GM12878 (cell line): ENCODE measurements at regions not wholly inside any gene's neighbourhood (a gene's known extent, or its start where the extent isn't known, plus 50 kb on each side); places are given as distances from the start of the nearest gene placed in this dataset.

Experiments used
- ATAC-seq: fragments of 200-7000 bp; cut with Tn5 transposase; 3 replicates; pipeline ENCODE4 v1.9.1; 2020; ENCODE audit warnings: mild to moderate bottlenecking, moderate library complexity
- BruUV-seq: library from RNA; stranded (reverse); fragments of 400-500 nt; replicated peaks from 2 replicates; lab custom pipeline; 2021; lab: Mats Ljungman, UMichigan
- CTCF ChIA-PET: fragments of 300-600 bp; sonication (Branson Sonifier 250); formaldehyde crosslinking; extraction: SDS; loops from one replicate; lab custom pipeline; 2021; ENCODE audit warnings: inconsistent platforms; lab: Yijun Ruan, JAX
- POLR2A ChIA-PET: fragments of 350-600 bp; formaldehyde crosslinking; extraction: SDS; loops from one replicate; lab custom pipeline; 2021; ENCODE audit warnings: inconsistent platforms; lab: Charles Lee
- RAD21 ChIA-PET: fragments of 300-600 bp; sonication (Branson Sonifier 250); formaldehyde crosslinking; loops from one replicate; lab custom pipeline; 2023; ENCODE audit warnings: antibody characterized with exemption; ENCODE audit not compliant: unreplicated experiment; lab: Charles Lee
- SMC1A ChIA-PET: fragments of 300-600 bp; sonication (Branson Sonifier 250); formaldehyde crosslinking; loops from one replicate; lab custom pipeline; 2023; ENCODE audit not compliant: unreplicated experiment, uncharacterized antibody; lab: Charles Lee
- DNase-seq: peaks from one replicate; pipeline ENCODE4 v3.0.0-alpha.2; 2011; ENCODE audit warnings: low read depth, low spot score
- FAIRE-seq: peaks from 3 replicates; lab custom pipeline; 2011; peaks lifted over from hg19 to GRCh38; lab: Jason Lieb, UNC
- H2AFZ ChIP-seq: 2 replicates; pipeline ENCODE4 v1.6.0; 2011; ENCODE audit warnings: low read depth, low read length, control low read depth; ENCODE audit not compliant: control insufficient read depth
- H3K27ac ChIP-seq: 2 replicates; pipeline ENCODE4 v1.5.1; 2011; ENCODE audit warnings: control low read depth; ENCODE audit not compliant: control insufficient read depth, insufficient read depth
- H3K27me3 ChIP-seq, 2 experiments: replicated peaks in 1 of 2; 2 replicates each; pipeline versions ENCODE4 v1.6.0 to v1.6.1; 2011; ENCODE audit warnings: low read length in 1 of 2; ENCODE audit not compliant: control insufficient read depth in 2 of 2, insufficient read depth in 2 of 2
- H3K36me3 ChIP-seq, 2 experiments: 2 replicates each; pipeline ENCODE4 v1.5.1; 2011; ENCODE audit warnings: low read length in 1 of 2; ENCODE audit not compliant: control insufficient read depth in 2 of 2, insufficient read depth in 2 of 2
- H3K4me1 ChIP-seq: 2 replicates; pipeline ENCODE4 v1.6.1; 2011; ENCODE audit warnings: mild to moderate bottlenecking, low read length, moderate library complexity, mixed read lengths; ENCODE audit not compliant: control insufficient read depth, insufficient read depth
- H3K4me2 ChIP-seq: 2 replicates; pipeline ENCODE4 v1.6.0; 2011; ENCODE audit warnings: control low read depth; ENCODE audit not compliant: control insufficient read depth, insufficient read depth
- H3K4me3 ChIP-seq: fragments of 200-600 bp; sonication (generic); 2 replicates; pipeline ENCODE4 v1.5.1; 2016
- H3K79me2 ChIP-seq: 2 replicates; pipeline ENCODE4 v1.6.0; 2011; ENCODE audit warnings: low read length; ENCODE audit not compliant: control insufficient read depth, insufficient read depth
- H3K9ac ChIP-seq: 2 replicates; pipeline ENCODE4 v1.8.0; 2011; ENCODE audit warnings: low read length, control low read depth, mixed read lengths; ENCODE audit not compliant: control insufficient read depth, insufficient read depth
- H3K9me3 ChIP-seq: replicated peaks from 3 replicates; pipeline ENCODE4 v1.5.1; 2011; ENCODE audit warnings: mild to moderate bottlenecking, low read length; ENCODE audit not compliant: control insufficient read depth, insufficient read depth
- H4K20me1 ChIP-seq: 2 replicates; pipeline ENCODE4 v1.6.0; 2011; ENCODE audit not compliant: control insufficient read depth, insufficient read depth
- CHD1 ChIP-seq: IDR thresholded peaks from 2 replicates; pipeline ENCODE4 v1.6.1; 2012; ENCODE audit warnings: low read depth, low read length, improper control_type of control experiment
- EP300 ChIP-seq, 2 experiments: fragments of 150-350 bp in 1 of 2; IDR thresholded peaks; 2 replicates each; pipeline ENCODE4 v1.6.1; 2011 to 2012; ENCODE audit warnings: low read depth in 2 of 2, low read length in 2 of 2, borderline replicate concordance in 1 of 2, improper control_type of control experiment in 1 of 2, inconsistent platforms in 1 of 2; ENCODE audit not compliant: control insufficient read depth in 1 of 2
- ETV6 ChIP-seq, 2 experiments: fragments of 450-650 bp in 1 of 2; IDR thresholded peaks in 1 of 2; conservative IDR thresholded peaks in 1 of 2; 2 replicates each; pipeline ENCODE4 v1.6.1; 2014; ENCODE audit warnings: antibody characterized with exemption in 1 of 2, borderline replicate concordance in 1 of 2, low read depth in 1 of 2, mild to moderate bottlenecking in 1 of 2, moderate library complexity in 1 of 2
- FOXK2 ChIP-seq: fragments of 450-650 bp; IDR thresholded peaks from 2 replicates; pipeline ENCODE4 v1.6.1; 2017; ENCODE audit warnings: mild to moderate bottlenecking, moderate library complexity
- FOXM1 ChIP-seq: IDR thresholded peaks from 2 replicates; pipeline ENCODE4 v1.6.1; 2012; ENCODE audit warnings: low read depth, mild to moderate bottlenecking, inconsistent platforms, low read length, moderate library complexity
- IKZF1 ChIP-seq: fragments of 450-650 bp; conservative IDR thresholded peaks from 2 replicates; pipeline ENCODE4 v1.6.1; 2017; ENCODE audit warnings: antibody characterized with exemption, mild to moderate bottlenecking
- JUNB ChIP-seq: IDR thresholded peaks from 2 replicates; pipeline ENCODE4 v1.6.1; 2016; ENCODE audit warnings: antibody characterized with exemption, mild to moderate bottlenecking
- KDM1A ChIP-seq: fragments of 200-600 bp; sonication (generic); IDR thresholded peaks from 2 replicates; pipeline ENCODE4 v1.6.1; 2016; ENCODE audit warnings: borderline replicate concordance
- MYC ChIP-seq: IDR thresholded peaks from 2 replicates; pipeline ENCODE4 v1.6.1; 2011; ENCODE audit warnings: mild to moderate bottlenecking, low read length, moderate library complexity, inconsistent platforms; ENCODE audit not compliant: insufficient read depth, insufficient replicate concordance, insufficient read length, severe bottlenecking
- NFIC ChIP-seq: IDR thresholded peaks from 2 replicates; pipeline ENCODE4 v1.6.1; 2012; ENCODE audit warnings: low read depth, mild to moderate bottlenecking, inconsistent platforms, low read length, moderate library complexity
- NR2C1 ChIP-seq: fragments of 450-650 bp; IDR thresholded peaks from 2 replicates; pipeline ENCODE4 v1.6.1; 2017; ENCODE audit warnings: antibody characterized with exemption, mild to moderate bottlenecking, moderate library complexity
- NR2F1 ChIP-seq: fragments of 450-650 bp; conservative IDR thresholded peaks from 2 replicates; pipeline ENCODE4 v1.6.1; 2017; ENCODE audit warnings: mild to moderate bottlenecking
- RAD51 ChIP-seq: fragments of 450-650 bp; IDR thresholded peaks from 2 replicates; pipeline ENCODE4 v1.6.1; 2016; ENCODE audit warnings: moderate library complexity, mild to moderate bottlenecking, inconsistent platforms
- RFX5 ChIP-seq: IDR thresholded peaks from 2 replicates; pipeline ENCODE4 v1.6.1; 2011; ENCODE audit warnings: low read depth, low read length, improper control_type of control experiment
- SMAD1 ChIP-seq: fragments of 450-650 bp; IDR thresholded peaks from 2 replicates; pipeline ENCODE4 v1.6.1; 2018; ENCODE audit warnings: mild to moderate bottlenecking, low read depth; ENCODE audit not compliant: partially characterized antibody
- SMC3 ChIP-seq: IDR thresholded peaks from 2 replicates; pipeline ENCODE4 v1.6.1; 2011; ENCODE audit warnings: low read length, improper control_type of control experiment, borderline replicate concordance
- STAT3 ChIP-seq: IDR thresholded peaks from 2 replicates; pipeline ENCODE4 v1.6.1; 2011; ENCODE audit warnings: low read depth, low read length, improper control_type of control experiment
- YY1 ChIP-seq: IDR thresholded peaks from 2 replicates; pipeline ENCODE4 v1.6.1; 2011; ENCODE audit warnings: low read depth, mild to moderate bottlenecking, low read length
- WGBS: methylation state at CpG from one replicate; pipeline ENCODE4 v1.1.6; 2016; ENCODE audit warnings: low lambda C conversion rate; ENCODE audit not compliant: insufficient replicate concordance, insufficient coverage; ENCODE audit errors: missing lambda C conversion rate; 5-methylcytosine and 5-hydroxymethylcytosine counted together
- in situ Hi-C: fragments of 300-500 bp; cut with MboI; formaldehyde crosslinking; loops from 9 replicates; pipeline ENCODE4 v1.14.3; 2018; ENCODE audit warnings: mixed read lengths
- intact Hi-C: fragments of 100-400 bp; cut with micrococcal nuclease; formaldehyde crosslinking; loops from one replicate; pipeline ENCODE4 v1.14.2; 2022; ENCODE audit not compliant: unreplicated experiment
- TF ChIP-seq, protein P1 (sequence below): IDR thresholded peaks from 2 replicates; pipeline ENCODE4 v1.6.1; 2011; ENCODE audit warnings: mild to moderate bottlenecking, low read depth, low read length, moderate library complexity; ENCODE audit not compliant: insufficient replicate concordance
- TF ChIP-seq, protein P2 (sequence below): IDR thresholded peaks from 2 replicates; pipeline ENCODE4 v1.6.1; 2012; ENCODE audit warnings: low read depth, low read length, improper control_type of control experiment

DNA sequence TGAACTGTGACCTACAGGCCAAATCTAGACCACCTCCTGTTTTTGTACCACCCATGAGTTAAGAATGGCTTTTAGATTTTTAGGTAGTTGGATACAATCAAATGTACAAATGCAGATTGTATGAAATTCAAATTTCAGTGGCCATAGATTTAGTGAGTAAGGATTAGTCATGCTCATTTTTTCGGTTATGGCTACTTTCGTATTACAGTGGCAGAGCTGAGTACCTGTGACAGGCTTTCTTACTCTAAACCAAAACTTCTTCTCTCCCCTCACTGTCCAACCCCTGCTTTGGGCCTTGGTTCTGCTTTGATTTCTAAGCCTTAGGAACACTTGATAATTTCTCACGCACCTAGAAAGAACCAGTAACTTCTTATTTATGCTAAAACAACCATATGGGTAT, 82.1 kb downstream of the CDC42EP3 start:
- POLR2A ChIA-PET = interaction anchor here (0.9 to 8.6 kb wide), 8 partner anchors 11 to 33 kb away, joined by 3 to 126 read pairs (median 6); no protein-coding TSS in a partner anchor
- Histone ChIP-seq H3K4me1 (peaks cover 46% of the 10 kb centered on the region), H4K20me1 (no peaks in the 10 kb centered on the region), H2AFZ (peak overlapping the region; percentile 55), H3K27ac (peak overlapping the region; percentile 73), H3K36me3 (no peaks in the 10 kb centered on the region), H3K27me3 (no peaks in the 10 kb centered on the region), H3K4me2 (peak overlapping the region; percentile 60), H3K9me3 (peaks cover 9% of the 10 kb centered on the region; the same call in 2 of the 3 replicates), H3K79me2 (no peaks in the 10 kb centered on the region), H3K9ac (no peak overlapping the region; the same call in 1 of the 2 replicates), H3K4me3 (no peak overlapping the region)
- RAD21 ChIA-PET = interaction anchor here (1.2 to 12.0 kb wide), 9 partner anchors 11 to 243 kb away, joined by 3 to 165 read pairs (median 8); no protein-coding TSS in a partner anchor
- no peak for FAIRE-seq
- 16% methylated on average over 3 of the region's 3 CpGs for WGBS
- peak; percentile 84 for ATAC-seq
- intact Hi-C loops = no loop called here
- no TSS peak for BruUV-seq
- in situ Hi-C loops = no loop called here
- CTCF ChIA-PET = interaction anchor here (0.7 to 6.0 kb wide), 7 partner anchors 11 to 193 kb away, joined by 3 to 36 read pairs (median 5); no protein-coding TSS in a partner anchor
- SMC1A ChIA-PET = interaction anchor here (0.7 to 12.4 kb wide), 14 partner anchors 10 to 267 kb away, joined by 3 to 178 read pairs (median 6); no protein-coding TSS in a partner anchor
- DNase-seq = no peak
- TF ChIP-seq STAT3 = no peak
- peak in 1 of 2 experiments; percentile 35; a peak in 1 of 4 replicates for TF ChIP-seq EP300 (IDR thresholded peaks at IDR 0.05; ENCODE audit: borderline replicate concordance in 1 of 2, control insufficient read depth in 1 of 2, low read depth in 2 of 2, low read length in 2 of 2)
- no peak for TF ChIP-seq SMAD1
- 0 out of 2 replicates have a peak, but pooled peaks have one; percentile 19 for TF ChIP-seq FOXM1
- 0 out of 2 replicates have a peak, but pooled peaks have one; percentile 7 for TF ChIP-seq NFIC
- TF ChIP-seq KDM1A = no peak
- TF ChIP-seq, protein P1, sequence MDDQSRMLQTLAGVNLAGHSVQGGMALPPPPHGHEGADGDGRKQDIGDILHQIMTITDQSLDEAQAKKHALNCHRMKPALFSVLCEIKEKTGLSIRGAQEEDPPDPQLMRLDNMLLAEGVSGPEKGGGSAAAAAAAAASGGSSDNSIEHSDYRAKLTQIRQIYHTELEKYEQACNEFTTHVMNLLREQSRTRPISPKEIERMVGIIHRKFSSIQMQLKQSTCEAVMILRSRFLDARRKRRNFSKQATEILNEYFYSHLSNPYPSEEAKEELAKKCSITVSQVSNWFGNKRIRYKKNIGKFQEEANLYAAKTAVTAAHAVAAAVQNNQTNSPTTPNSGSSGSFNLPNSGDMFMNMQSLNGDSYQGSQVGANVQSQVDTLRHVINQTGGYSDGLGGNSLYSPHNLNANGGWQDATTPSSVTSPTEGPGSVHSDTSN = no peak
- no peak for TF ChIP-seq IKZF1
- peak; percentile 14; the same call in 1 of the 2 replicates for TF ChIP-seq SMC3
- TF ChIP-seq ETV6 (conservative IDR thresholded peaks at IDR 0.05 in 1 of 2, IDR thresholded peaks at IDR 0.05 in 1 of 2; ENCODE audit: borderline replicate concordance in 1 of 2, low read depth in 1 of 2) = peak in 1 of 2 experiments; percentile 30; a peak in 1 of 4 replicates
- no peak for TF ChIP-seq NR2F1
- TF ChIP-seq MYC = no peak
- no peak for TF ChIP-seq FOXK2
- TF ChIP-seq CHD1 = no peak
- no peak for TF ChIP-seq RFX5
- 0 out of 2 replicates have a peak, but pooled peaks have one; percentile 35 for TF ChIP-seq JUNB
- TF ChIP-seq, protein P2, sequence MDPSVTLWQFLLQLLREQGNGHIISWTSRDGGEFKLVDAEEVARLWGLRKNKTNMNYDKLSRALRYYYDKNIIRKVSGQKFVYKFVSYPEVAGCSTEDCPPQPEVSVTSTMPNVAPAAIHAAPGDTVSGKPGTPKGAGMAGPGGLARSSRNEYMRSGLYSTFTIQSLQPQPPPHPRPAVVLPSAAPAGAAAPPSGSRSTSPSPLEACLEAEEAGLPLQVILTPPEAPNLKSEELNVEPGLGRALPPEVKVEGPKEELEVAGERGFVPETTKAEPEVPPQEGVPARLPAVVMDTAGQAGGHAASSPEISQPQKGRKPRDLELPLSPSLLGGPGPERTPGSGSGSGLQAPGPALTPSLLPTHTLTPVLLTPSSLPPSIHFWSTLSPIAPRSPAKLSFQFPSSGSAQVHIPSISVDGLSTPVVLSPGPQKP = no peak
- no peak for TF ChIP-seq RAD51
- TF ChIP-seq NR2C1 = no peak
- 0 out of 2 replicates have a peak, but pooled peaks have one; percentile 21 for TF ChIP-seq YY1
